ENCODE measurements at regions not wholly inside any gene's neighbourhood (a gene's known extent, or its start where the extent isn't known, plus 50 kb on each side); places are given as distances from the start of the nearest gene placed in this dataset.

DNA sequence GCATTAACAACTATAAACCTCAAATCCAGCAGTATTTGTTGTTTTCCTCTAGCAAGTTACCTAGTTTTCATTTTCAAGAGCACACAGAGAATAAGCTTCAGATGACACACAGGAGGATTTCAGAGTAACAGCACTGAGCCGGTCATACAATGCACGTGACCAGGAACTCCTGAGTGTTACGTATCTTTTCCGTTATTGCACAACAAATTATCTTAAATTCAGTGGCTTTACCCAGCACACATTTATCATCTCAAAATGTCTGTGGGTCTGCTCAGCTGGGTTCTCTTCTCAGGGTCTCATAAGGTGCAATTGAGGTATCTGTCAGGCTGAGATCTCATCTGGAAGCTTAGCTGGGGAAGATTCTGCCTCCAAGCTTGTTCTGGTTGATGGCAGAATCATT lies 379.5 kb upstream of the KLHL29 start:
- H3K27me3 Mint-ChIP-seq, result no peaks in the 10 kb centered on the region
- DNase-seq, result no peak
- no peak overlapping the region for H3K4me3 Mint-ChIP-seq
- H3K27ac Mint-ChIP-seq, result no peak overlapping the region
- H3K4me1 Mint-ChIP-seq, result no peaks in the 10 kb centered on the region
- ChIA-PET POLR2A (no interaction called here), CTCF (no interaction called here)
- no peaks in the 10 kb centered on the region for H3K36me3 Mint-ChIP-seq (ENCODE audit: low read depth)
- H3K9me3 Mint-ChIP-seq (ENCODE audit: low read depth), result no peaks in the 10 kb centered on the region
- intact Hi-C loops (cut with DNase I, micrococcal nuclease), result no loop called here
- no peak for ATAC-seq

DNA sequence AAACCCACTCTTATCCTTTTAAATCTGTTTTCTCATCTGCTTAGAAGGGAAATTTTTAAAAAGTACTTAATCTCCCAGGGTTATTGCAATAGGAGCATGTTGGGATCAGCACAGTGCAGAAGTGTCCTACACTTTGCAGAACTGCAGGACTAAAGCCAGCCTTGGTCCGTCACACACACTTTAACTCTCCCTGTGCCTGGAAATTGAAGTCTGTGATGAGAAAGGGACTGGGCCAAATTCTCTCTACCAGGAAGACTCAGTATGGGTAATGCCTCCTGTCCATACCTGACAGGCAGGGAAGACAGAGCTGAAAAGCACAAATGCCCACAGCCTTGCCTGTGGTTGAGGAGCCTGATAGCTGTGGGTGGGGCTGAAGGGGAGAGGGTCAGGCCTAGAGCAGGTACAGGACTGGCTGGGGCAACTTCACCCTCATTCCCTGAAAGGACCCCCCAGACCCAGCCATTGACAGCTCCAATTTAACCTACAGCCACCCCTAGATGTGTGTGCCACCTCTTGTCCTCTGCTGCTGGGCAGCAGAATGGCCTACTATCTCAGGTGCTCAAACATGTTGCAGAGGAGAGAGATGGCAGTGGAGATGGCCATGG lies 377.2 kb upstream of the KLHL29 start:
- Mint-ChIP-seq H3K27me3 (no peaks in the 10 kb centered on the region), H3K9me3 (ENCODE audit: low read depth) (no peaks in the 10 kb centered on the region), H3K4me3 (no peak overlapping the region), H3K27ac (no peak overlapping the region), H3K4me1 (no peaks in the 10 kb centered on the region), H3K36me3 (ENCODE audit: low read depth) (no peaks in the 10 kb centered on the region)
- DNase-seq (no peak), ATAC-seq (no peak)
- ChIA-PET CTCF (no interaction called here), POLR2A (no interaction called here)
- intact Hi-C loops (cut with DNase I, micrococcal nuclease), result no loop called here

DNA sequence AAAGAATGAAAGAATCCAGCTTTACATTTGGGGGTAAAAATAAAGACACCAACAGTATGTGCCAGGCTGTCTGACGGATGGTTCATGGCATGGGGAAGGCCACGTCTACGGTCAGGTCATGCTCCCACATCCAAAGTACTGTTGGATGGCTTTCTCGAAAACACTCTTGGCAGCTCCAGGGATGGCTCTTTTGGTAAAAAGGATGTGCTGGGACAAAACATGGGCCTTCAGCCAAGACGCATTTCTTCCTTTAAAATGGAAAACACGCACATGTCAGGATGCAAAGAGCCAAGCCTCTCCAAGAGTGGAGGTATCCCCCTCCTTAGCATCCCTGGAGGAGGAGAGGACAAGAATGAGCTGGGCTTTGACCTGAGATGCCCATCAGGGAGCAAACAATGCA lies 376.5 kb upstream of the KLHL29 start:
- intact Hi-C loops (cut with DNase I, micrococcal nuclease), result no loop called here
- no peak overlapping the region for H3K4me3 Mint-ChIP-seq
- H3K36me3 Mint-ChIP-seq (ENCODE audit: low read depth), result no peaks in the 10 kb centered on the region
- DNase-seq, result no peak
- ChIA-PET CTCF (no interaction called here), POLR2A (no interaction called here)
- no peaks in the 10 kb centered on the region for H3K4me1 Mint-ChIP-seq
- H3K27me3 Mint-ChIP-seq, result no peaks in the 10 kb centered on the region
- no peak overlapping the region for H3K27ac Mint-ChIP-seq
- no peak for ATAC-seq
- H3K9me3 Mint-ChIP-seq (ENCODE audit: low read depth), result no peaks in the 10 kb centered on the region

DNA sequence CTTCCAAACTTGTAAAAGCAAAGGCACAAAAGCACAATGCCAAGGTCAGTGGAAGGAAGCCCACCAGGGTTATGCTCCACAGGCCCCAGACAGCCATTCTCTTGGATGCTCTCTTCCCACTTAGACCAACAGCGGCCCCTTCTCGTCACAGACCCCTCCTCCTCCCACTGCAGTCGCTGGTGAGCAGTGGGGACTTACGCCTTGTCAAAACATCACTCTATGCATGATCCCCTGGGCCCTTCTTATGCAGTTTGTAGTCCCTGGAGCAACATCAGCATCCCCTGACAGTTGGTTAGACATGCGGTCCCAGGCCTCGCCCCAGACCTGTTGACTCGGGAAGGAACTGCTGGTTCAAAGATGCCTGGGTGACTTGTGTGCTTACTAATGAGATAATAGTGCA lies 376.0 kb upstream of the KLHL29 start:
- ChIA-PET CTCF (no interaction called here), POLR2A (no interaction called here)
- Mint-ChIP-seq H3K36me3 (ENCODE audit: low read depth) (no peaks in the 10 kb centered on the region), H3K27me3 (no peaks in the 10 kb centered on the region), H3K4me1 (no peaks in the 10 kb centered on the region), H3K9me3 (ENCODE audit: low read depth) (no peaks in the 10 kb centered on the region), H3K27ac (no peak overlapping the region), H3K4me3 (no peak overlapping the region)
- intact Hi-C loops (cut with DNase I, micrococcal nuclease), result no loop called here
- no peak for ATAC-seq
- DNase-seq, result no peak

DNA sequence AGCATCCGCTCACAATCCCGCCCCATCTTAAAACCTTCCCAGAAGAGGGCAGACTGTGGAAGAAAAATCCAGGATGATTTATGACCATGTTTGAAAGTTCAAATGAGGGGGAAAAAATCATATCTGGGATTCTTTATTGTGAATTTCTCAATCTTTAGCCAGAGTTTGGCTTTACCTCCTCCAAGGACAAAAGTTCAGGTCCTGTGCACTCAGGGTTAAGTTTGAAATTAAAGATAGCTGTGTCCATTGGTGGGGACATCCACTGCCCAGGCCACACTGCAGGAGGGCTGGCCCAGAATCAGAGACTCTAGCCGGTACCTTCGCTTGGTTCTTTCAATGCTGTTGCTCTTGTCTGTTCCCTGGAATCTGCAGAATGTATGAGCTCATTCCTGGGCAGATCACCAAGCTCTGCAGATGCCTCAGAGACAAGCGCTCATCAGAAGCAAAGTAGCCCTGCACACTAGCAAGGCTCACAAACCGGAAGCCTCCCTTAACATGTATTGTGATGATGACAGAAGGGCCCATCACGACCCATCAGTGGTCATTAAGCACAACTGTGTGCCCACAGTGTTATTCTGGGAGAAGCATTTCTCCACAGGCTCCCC lies 375.3 kb upstream of the KLHL29 start:
- POLR2A ChIA-PET, result no interaction called here
- no peaks in the 10 kb centered on the region for H3K36me3 Mint-ChIP-seq (ENCODE audit: low read depth)

DNA sequence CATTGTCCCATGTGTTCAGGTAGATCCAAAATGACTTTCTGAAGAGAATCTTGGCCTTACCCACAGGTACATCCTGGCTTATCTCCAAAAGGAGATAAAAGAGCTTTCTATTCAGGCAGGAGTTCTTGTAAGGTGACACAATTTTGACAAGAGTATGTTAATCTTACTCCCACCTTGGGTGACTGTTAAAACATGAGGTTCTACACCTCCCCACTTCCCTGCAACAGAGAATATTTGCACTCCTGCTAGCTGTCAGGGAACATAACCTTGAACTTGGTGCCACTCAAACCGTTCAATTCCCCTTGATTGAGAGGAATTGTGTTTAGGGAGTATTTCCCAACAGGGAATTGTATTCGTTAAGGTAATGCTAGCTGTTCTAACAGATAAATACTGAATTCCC lies 372.5 kb upstream of the KLHL29 start:
- intact Hi-C loops (cut with DNase I, micrococcal nuclease), result no loop called here
- Mint-ChIP-seq H3K4me3 (no peak overlapping the region), H3K27ac (no peak overlapping the region), H3K27me3 (peaks cover 4% of the 10 kb centered on the region), H3K36me3 (ENCODE audit: low read depth) (no peaks in the 10 kb centered on the region), H3K9me3 (ENCODE audit: low read depth) (no peaks in the 10 kb centered on the region), H3K4me1 (no peaks in the 10 kb centered on the region)
- ChIA-PET CTCF (no interaction called here), POLR2A (no interaction called here)
- ATAC-seq (no peak), DNase-seq (no peak)

More for the DNA sequence above, 375.3 kb upstream of the KLHL29 start:
- intact Hi-C loops (cut with DNase I, micrococcal nuclease), result no loop called here
- no peaks in the 10 kb centered on the region for H3K9me3 Mint-ChIP-seq (ENCODE audit: low read depth)
- H3K4me3 Mint-ChIP-seq, result no peak overlapping the region
- CTCF ChIA-PET, result no interaction called here
- no peak overlapping the region for H3K27ac Mint-ChIP-seq
- ATAC-seq (no peak), DNase-seq (no peak)
- H3K27me3 Mint-ChIP-seq, result no peaks in the 10 kb centered on the region
- H3K4me1 Mint-ChIP-seq, result no peaks in the 10 kb centered on the region

DNA sequence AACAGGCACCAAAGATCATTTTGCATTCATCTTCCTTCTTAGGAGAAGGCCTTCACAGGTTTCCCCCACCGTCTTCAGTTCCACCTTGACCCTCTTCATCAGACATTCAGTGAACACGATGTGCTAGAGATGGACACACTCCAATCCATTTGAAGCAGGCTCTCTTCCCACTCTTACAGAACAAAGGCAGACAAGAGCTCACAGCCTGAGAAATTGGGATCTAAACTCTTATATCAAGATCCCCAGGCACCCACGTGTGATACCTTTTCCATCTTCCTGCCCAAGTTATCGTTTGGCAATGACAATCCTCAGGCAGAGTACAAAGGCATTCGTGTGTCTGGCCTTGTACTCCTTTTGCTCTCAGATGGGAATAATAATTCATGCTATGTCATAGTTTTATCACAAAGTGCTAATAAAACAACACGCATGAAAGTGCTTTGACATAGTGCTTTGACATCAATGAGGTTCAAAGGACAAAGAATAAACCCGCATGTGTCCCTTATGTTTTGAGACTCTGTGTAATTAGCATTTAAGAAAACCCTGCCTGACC lies 369.3 kb upstream of the KLHL29 start:
- POLR2A ChIA-PET, result no interaction called here

DNA sequence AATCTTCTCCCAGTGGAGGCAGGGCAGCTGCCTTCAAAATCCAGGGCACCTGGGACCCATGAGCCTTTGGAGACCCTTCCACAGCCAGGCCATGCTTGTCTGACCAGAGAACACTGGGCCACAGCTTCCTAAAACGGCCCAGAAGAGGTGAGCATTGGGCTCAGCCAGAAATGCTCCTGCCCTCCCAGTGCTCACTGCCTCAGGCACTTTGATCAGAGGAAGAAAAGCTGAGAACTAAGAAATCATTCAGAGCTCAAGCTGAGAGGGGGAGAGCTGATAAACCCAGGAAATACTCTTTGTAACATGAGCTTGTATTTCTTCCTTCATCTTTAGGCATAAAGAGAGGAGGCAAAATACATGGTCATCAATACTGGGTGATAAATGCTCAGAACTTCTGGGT lies 365.5 kb upstream of the KLHL29 start:
- Mint-ChIP-seq H3K27me3 (peaks cover 4% of the 10 kb centered on the region), H3K4me3 (no peak overlapping the region), H3K4me1 (no peaks in the 10 kb centered on the region), H3K27ac (no peak overlapping the region), H3K9me3 (ENCODE audit: low read depth) (no peaks in the 10 kb centered on the region), H3K36me3 (ENCODE audit: low read depth) (no peaks in the 10 kb centered on the region)
- POLR2A ChIA-PET, result no interaction called here
- CTCF ChIA-PET, result no interaction called here
- ATAC-seq (no peak), DNase-seq (no peak)
- intact Hi-C loops (cut with DNase I, micrococcal nuclease), result no loop called here

More for the DNA sequence above, 369.3 kb upstream of the KLHL29 start:
- DNase-seq, result no peak
- H3K27ac Mint-ChIP-seq, result no peak overlapping the region
- intact Hi-C loops (cut with DNase I, micrococcal nuclease), result no loop called here
- ATAC-seq, result no peak
- H3K36me3 Mint-ChIP-seq (ENCODE audit: low read depth), result no peaks in the 10 kb centered on the region
- no peaks in the 10 kb centered on the region for H3K9me3 Mint-ChIP-seq (ENCODE audit: low read depth)
- H3K4me1 Mint-ChIP-seq, result no peaks in the 10 kb centered on the region
- peaks cover 4% of the 10 kb centered on the region for H3K27me3 Mint-ChIP-seq
- CTCF ChIA-PET, result no interaction called here
- no peak overlapping the region for H3K4me3 Mint-ChIP-seq

DNA sequence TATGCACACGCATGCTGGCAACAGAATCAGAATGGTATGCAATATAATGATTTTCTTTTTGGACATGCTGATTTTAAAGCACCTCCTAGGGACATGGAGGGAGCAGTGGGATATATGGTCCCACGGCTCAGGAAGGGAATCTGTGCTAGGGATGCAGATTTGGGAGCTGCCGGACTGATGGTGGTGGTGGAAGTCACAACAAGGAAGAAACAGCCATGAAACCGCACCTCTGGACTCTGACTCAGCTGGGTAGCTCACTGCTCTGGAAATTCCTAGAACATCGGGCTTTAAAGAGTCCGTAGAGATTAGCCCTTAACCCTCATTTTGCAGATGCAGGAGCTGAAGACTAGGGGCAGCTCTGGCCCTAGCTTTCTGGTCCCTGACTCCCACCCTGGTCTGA lies 364.3 kb upstream of the KLHL29 start:
- intact Hi-C loops (cut with DNase I, micrococcal nuclease), result no loop called here
- no peaks in the 10 kb centered on the region for H3K36me3 Mint-ChIP-seq (ENCODE audit: low read depth)
- no peaks in the 10 kb centered on the region for H3K4me1 Mint-ChIP-seq
- H3K27me3 Mint-ChIP-seq, result peaks cover 2% of the 10 kb centered on the region
- ATAC-seq (no peak), DNase-seq (no peak)
- H3K9me3 Mint-ChIP-seq (ENCODE audit: low read depth), result no peaks in the 10 kb centered on the region
- POLR2A ChIA-PET, result no interaction called here
- H3K4me3 Mint-ChIP-seq, result no peak overlapping the region
- no peak overlapping the region for H3K27ac Mint-ChIP-seq
- CTCF ChIA-PET, result no interaction called here

DNA sequence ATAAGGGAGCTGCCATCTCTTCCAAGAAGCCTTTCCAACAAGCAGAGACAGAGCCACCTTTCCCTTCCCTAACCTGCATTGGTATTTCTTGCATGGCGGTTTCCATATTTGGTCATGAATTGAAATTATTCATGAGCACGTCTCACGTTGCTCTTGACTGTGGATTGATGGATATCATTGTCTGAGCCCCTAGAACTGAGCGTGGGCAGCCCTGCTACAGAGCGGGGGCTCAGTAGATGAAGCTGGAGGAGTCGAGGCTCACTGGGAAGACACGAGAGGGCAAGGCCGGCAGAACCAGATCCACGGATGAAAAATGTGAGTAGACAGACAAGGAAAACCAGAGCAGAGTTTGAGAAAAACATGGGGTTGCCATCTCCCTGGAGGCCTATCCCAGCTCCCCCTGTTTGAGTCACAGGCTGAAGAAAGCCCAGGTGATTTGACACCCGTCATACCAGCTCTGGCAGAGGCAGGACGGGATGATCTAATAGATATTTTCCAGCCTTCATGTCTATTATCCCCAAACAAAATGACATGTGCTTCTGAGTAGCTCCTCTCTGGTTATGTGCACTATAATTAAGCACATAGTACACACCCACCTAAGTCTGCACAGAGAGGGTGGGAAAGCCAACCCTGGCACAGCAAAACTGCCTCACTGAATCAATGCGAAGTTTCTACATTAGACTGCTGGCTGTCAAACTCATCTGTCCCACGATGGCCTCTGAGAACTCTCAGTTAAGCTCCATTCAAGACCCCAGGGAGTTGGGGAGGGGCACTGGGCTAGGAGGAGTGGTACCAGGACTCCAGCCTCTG lies 363.5 kb upstream of the KLHL29 start:
- H3K27ac Mint-ChIP-seq, result no peak overlapping the region
- ChIA-PET POLR2A (no interaction called here), CTCF (interaction anchor here (0.7 kb wide), 1 partner anchor 513 kb away, joined by 3 read pairs; no protein-coding TSS in a partner anchor)
- DNase-seq (no peak), ATAC-seq (no peak)
- intact Hi-C loops (cut with DNase I, micrococcal nuclease), result no loop called here
- peaks cover 2% of the 10 kb centered on the region for H3K27me3 Mint-ChIP-seq
- no peaks in the 10 kb centered on the region for H3K9me3 Mint-ChIP-seq (ENCODE audit: low read depth)
- H3K4me3 Mint-ChIP-seq, result no peak overlapping the region
- H3K36me3 Mint-ChIP-seq (ENCODE audit: low read depth), result no peaks in the 10 kb centered on the region
- no peaks in the 10 kb centered on the region for H3K4me1 Mint-ChIP-seq

DNA sequence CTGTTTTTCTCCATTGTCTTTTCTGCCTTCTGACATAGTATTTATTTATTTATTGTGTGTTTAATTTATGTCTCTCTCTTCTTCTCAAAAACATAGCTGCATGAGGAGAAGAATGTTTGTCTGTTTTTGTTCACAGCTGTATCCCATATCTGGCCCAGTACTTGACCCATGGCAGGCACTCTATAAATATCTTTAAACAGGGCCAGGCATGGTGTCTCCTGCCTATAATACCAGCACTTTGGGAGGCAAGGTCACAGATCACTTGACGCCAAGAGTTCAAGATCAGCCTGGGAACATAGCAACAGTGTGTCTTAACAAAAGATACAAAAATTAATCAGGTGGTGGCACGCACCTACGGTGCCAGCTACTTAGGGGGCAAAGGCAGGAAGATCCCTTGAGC lies 361.3 kb upstream of the KLHL29 start:
- DNase-seq (no peak), ATAC-seq (no peak)
- ChIA-PET CTCF (no interaction called here), POLR2A (no interaction called here)
- Mint-ChIP-seq H3K36me3 (ENCODE audit: low read depth) (no peaks in the 10 kb centered on the region), H3K9me3 (ENCODE audit: low read depth) (no peaks in the 10 kb centered on the region), H3K27ac (no peak overlapping the region), H3K4me1 (no peaks in the 10 kb centered on the region), H3K4me3 (no peak overlapping the region), H3K27me3 (no peaks in the 10 kb centered on the region)
- intact Hi-C loops (cut with DNase I, micrococcal nuclease), result no loop called here

DNA sequence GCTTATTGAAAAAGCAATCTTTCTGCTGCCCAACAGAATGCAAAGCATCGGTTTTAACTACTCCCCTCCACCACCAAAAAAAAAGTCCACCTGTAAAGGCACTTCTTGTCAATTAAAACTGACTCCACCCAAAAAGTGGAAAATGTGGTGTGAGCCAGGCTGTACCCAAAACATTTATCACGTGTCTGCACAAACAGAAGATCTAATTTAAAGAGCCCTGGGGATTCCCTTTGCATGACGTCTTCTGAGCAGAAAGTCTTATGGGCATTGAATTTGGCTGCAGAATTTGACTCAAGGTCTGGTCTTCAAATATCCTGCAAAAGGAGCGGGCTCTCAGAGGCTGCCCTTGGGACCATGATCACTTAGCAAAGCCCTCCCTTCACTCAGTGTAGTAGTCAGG lies 358.3 kb upstream of the KLHL29 start:
- intact Hi-C loops (cut with DNase I, micrococcal nuclease), result no loop called here
- ChIA-PET CTCF (no interaction called here), POLR2A (no interaction called here)
- H3K9me3 Mint-ChIP-seq (ENCODE audit: low read depth), result no peaks in the 10 kb centered on the region
- no peaks in the 10 kb centered on the region for H3K36me3 Mint-ChIP-seq (ENCODE audit: low read depth)
- no peak for ATAC-seq
- H3K27ac Mint-ChIP-seq, result no peak overlapping the region
- H3K4me3 Mint-ChIP-seq, result no peak overlapping the region
- no peak for DNase-seq
- H3K27me3 Mint-ChIP-seq, result peaks cover 3% of the 10 kb centered on the region
- H3K4me1 Mint-ChIP-seq, result no peaks in the 10 kb centered on the region

All from activated CD4-positive, alpha-beta T cell treated with anti-CD3 and anti-CD28 coated beads for 36 hours (primary cell).